ENCODE measurements at regions not wholly inside any gene's neighbourhood (a gene's known extent, or its start where the extent isn't known, plus 50 kb on each side); places are given as distances from the start of the nearest gene placed in this dataset.

DNA sequence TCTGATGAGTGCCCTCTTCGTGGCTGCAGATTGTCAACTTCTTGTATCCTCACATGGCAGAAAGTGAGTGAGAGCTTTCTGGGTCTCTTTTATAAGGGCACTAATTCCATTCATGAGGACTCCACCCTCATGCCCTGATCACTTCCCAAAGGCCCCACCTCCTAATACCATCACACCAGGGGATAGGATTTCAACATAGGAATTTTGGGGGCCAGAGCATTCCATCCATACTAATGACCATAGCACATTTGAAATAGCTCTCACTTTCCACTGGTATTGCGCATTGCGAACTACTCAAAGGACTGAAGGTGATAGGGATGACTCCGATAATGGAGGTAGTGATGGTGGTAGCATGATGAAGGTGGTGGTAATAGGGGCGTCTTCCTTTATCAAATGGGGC lies 324.3 kb downstream of the PRL start:
- TF ChIP-seq, protein P1, sequence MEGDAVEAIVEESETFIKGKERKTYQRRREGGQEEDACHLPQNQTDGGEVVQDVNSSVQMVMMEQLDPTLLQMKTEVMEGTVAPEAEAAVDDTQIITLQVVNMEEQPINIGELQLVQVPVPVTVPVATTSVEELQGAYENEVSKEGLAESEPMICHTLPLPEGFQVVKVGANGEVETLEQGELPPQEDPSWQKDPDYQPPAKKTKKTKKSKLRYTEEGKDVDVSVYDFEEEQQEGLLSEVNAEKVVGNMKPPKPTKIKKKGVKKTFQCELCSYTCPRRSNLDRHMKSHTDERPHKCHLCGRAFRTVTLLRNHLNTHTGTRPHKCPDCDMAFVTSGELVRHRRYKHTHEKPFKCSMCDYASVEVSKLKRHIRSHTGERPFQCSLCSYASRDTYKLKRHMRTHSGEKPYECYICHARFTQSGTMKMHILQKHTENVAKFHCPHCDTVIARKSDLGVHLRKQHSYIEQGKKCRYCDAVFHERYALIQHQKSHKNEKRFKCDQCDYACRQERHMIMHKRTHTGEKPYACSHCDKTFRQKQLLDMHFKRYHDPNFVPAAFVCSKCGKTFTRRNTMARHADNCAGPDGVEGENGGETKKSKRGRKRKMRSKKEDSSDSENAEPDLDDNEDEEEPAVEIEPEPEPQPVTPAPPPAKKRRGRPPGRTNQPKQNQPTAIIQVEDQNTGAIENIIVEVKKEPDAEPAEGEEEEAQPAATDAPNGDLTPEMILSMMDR (IDR thresholded peaks at IDR 0.05; ENCODE audit: insufficient read depth, low read length, poor library complexity, severe bottlenecking), result no peak
- no peaks in the 10 kb centered on the region for H3K27me3 ChIP-seq (ENCODE audit: control insufficient read depth, insufficient read depth, low read length)
- no peak for DNase-seq (ENCODE audit: low read depth)
- H3K36me3 ChIP-seq (ENCODE audit: control insufficient read depth, insufficient read depth, low read length), result no peaks in the 10 kb centered on the region
- no peak overlapping the region for H3K4me3 ChIP-seq (ENCODE audit: low read depth, low read length)

DNA sequence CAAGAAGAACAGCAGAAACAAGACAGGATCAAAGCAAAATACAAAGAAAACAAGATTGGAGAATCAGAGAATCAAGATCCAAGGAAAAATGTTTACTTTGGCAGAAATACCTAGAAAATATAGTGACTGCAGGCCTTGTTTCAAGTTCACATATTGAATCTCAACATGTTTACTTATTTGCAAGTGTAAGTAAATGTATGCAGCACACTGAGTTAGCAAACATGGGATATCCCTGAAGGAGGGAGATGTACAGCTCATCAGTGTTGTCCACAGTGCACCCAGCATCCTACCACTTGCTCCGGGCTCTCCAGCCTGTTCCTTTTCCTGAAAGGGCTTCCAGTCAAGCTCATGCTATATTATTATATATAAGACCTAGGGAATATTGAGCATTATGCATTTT lies 319.5 kb downstream of the PRL start:
- no peak for DNase-seq (ENCODE audit: low read depth)
- TF ChIP-seq, protein P1 (IDR thresholded peaks at IDR 0.05; ENCODE audit: insufficient read depth, low read length, poor library complexity, severe bottlenecking), result no peak
- Histone ChIP-seq H3K27me3 (ENCODE audit: control insufficient read depth, insufficient read depth, low read length) (no peaks in the 10 kb centered on the region), H3K4me3 (ENCODE audit: low read depth, low read length) (no peak overlapping the region), H3K36me3 (ENCODE audit: control insufficient read depth, insufficient read depth, low read length) (no peaks in the 10 kb centered on the region)

DNA sequence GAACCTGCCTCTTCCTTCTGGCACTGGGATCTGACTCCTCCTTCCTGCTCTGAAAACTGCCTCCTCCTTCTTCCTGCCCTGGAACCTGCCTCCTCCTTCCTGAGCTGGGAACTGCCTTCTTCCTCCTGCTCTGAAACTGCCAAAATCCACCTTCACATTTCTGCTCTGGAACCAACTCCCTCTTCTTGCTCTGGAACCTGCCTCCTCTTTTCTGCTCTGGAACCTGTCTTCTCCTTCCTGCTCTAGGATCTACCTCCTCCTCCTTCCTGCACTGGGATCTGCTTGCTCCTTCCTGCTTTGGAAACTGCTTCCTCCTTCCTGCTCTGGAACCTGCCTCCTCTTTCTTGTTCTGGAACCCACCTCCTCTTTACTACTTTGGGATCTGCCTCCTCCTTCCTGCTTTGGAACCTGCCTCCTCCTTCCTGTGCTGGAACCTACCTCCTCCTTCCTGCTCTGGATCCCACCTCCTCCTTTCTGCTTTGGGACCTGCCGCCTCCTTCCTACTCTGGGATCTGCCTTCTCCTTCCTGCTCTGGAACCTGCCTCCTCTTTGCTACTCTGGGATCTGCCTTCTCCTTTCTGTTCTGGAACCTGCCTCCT lies 315.5 kb downstream of the PRL start:
- Histone ChIP-seq H3K4me3 (ENCODE audit: low read depth, low read length) (no peak overlapping the region), H3K27me3 (ENCODE audit: control insufficient read depth, insufficient read depth, low read length) (no peaks in the 10 kb centered on the region), H3K36me3 (ENCODE audit: control insufficient read depth, insufficient read depth, low read length) (no peaks in the 10 kb centered on the region)
- TF ChIP-seq, protein P1 (IDR thresholded peaks at IDR 0.05; ENCODE audit: insufficient read depth, low read length, poor library complexity, severe bottlenecking), result no peak
- no peak for DNase-seq (ENCODE audit: low read depth)

DNA sequence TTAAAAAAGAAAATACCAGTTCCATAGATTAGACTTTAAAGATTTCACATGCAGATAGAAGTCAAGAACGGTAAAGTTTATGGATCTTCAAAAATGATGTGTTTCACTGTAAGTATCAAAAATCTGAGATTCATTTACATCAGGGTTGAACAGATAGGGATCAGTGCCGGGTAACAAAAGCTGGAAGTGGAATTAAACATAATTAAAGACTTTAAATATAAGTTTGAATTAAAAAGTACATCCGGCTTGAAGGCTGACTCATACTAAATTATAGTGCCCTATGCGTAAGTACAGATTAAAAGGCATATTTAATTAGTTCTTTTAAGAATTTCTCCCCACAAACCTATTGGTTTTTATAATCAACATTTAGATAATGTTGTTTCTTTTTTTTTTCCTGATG lies 312.7 kb downstream of the PRL start:
- Histone ChIP-seq H3K4me3 (ENCODE audit: low read depth, low read length) (no peak overlapping the region), H3K27me3 (ENCODE audit: control insufficient read depth, insufficient read depth, low read length) (no peaks in the 10 kb centered on the region), H3K36me3 (ENCODE audit: control insufficient read depth, insufficient read depth, low read length) (no peaks in the 10 kb centered on the region)
- TF ChIP-seq, protein P1 (IDR thresholded peaks at IDR 0.05; ENCODE audit: insufficient read depth, low read length, poor library complexity, severe bottlenecking), result no peak
- no peak for DNase-seq (ENCODE audit: low read depth)

DNA sequence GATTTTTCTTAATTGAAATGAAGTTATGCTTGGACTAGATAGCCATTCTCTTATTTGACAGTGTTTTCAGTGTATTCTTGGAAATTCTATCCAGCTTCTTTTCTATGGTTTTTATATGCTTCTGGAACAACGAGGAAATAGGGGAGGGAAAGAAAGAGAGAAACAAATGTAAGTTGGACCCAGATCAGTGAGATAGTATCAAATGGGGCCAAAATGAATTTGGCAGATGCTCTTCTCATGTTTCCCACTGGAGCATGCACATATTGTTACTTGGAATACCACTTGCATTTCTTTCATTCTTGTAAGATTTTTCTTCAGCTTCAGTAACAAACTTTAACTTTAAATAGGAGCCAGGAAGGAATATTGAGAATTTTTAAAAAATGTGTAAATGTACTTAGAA lies 312.3 kb downstream of the PRL start:
- no peaks in the 10 kb centered on the region for H3K27me3 ChIP-seq (ENCODE audit: control insufficient read depth, insufficient read depth, low read length)
- H3K36me3 ChIP-seq (ENCODE audit: control insufficient read depth, insufficient read depth, low read length), result no peaks in the 10 kb centered on the region
- DNase-seq (ENCODE audit: low read depth), result no peak
- no peak overlapping the region for H3K4me3 ChIP-seq (ENCODE audit: low read depth, low read length)
- TF ChIP-seq, protein P1 (IDR thresholded peaks at IDR 0.05; ENCODE audit: insufficient read depth, low read length, poor library complexity, severe bottlenecking), result no peak

DNA sequence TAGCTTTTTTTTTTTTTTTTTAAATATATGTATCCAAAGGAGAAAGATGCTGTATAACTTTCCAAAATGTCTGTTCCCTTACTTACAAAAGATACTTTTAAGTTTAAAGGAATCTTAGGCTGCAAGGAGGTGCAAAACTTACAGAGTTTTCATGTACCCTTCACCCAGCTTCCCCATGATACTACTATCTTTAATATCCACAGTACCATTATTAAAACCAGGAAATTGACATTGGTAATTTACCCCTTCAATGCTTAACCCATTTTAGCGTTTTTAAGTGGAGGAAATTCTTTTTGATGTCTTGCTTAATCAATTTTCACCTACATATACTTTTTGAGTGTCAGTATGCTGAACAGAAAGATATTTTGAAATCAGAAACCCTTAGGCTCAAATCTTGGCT lies 310.9 kb downstream of the PRL start:
- Histone ChIP-seq H3K4me3 (ENCODE audit: low read depth, low read length) (no peak overlapping the region), H3K27me3 (ENCODE audit: control insufficient read depth, insufficient read depth, low read length) (no peaks in the 10 kb centered on the region), H3K36me3 (ENCODE audit: control insufficient read depth, insufficient read depth, low read length) (no peaks in the 10 kb centered on the region)
- DNase-seq (ENCODE audit: low read depth), result no peak
- TF ChIP-seq, protein P1 (IDR thresholded peaks at IDR 0.05; ENCODE audit: insufficient read depth, low read length, poor library complexity, severe bottlenecking), result no peak
